Thoracic aorta (tissue), 2 donors: ENCODE measurements at regions not wholly inside any gene's neighbourhood (a gene's known extent, or its start where the extent isn't known, plus 50 kb on each side); places are given as distances from the start of the nearest gene placed in this dataset.

Experiments
- ATAC-seq: fragments of 150-250 bp; one replicate; pipeline ENCODE4 v1.8.0; 2017; ENCODE audit warnings: low read depth; ENCODE audit not compliant: insufficient number of reproducible peaks, low FRiP score
- DNase-seq: peaks from one replicate; pipeline ENCODE4 v3.0.0-alpha.2; 2020; ENCODE audit warnings: low spot score
- H3K27ac ChIP-seq, 2 donors: fragments of 200-600 bp; sonication (generic); 1 replicate in 1 of 2; 2 replicates in 1 of 2; pipeline ENCODE4 v1.5.1; 2016; ENCODE audit warnings: mild to moderate bottlenecking in 2 of 2, moderate library complexity in 2 of 2
- H3K27me3 ChIP-seq: fragments of 200-600 bp; sonication (generic); replicated peaks from 2 replicates; pipeline ENCODE4 v1.6.0; 2016; ENCODE audit warnings: mild to moderate bottlenecking; ENCODE audit not compliant: insufficient read depth
- H3K36me3 ChIP-seq: fragments of 200-600 bp; sonication (generic); one replicate; pipeline ENCODE4 v1.5.1; 2016
- H3K4me1 ChIP-seq, 2 donors: fragments of 200-600 bp; sonication (generic); 1 replicate in 1 of 2; 2 replicates in 1 of 2; pipeline versions ENCODE4 v1.5.1 to v1.6.0; 2016; ENCODE audit warnings: low read depth in 2 of 2, mild to moderate bottlenecking in 1 of 2; ENCODE audit not compliant: control insufficient read depth in 1 of 2
- H3K4me3 ChIP-seq: fragments of 200-600 bp; sonication (generic); 2 replicates; pipeline ENCODE4 v1.5.1; 2016; ENCODE audit warnings: mild to moderate bottlenecking
- H3K9me3 ChIP-seq: fragments of 200-600 bp; sonication (generic); 2 replicates; pipeline ENCODE4 v1.5.1; 2016
- TF ChIP-seq, protein P1 (sequence below): fragments of 200-600 bp; sonication (generic); IDR thresholded peaks from one replicate; pipeline ENCODE4 v1.5.1; 2019; ENCODE audit warnings: antibody characterized with exemption

DNA sequence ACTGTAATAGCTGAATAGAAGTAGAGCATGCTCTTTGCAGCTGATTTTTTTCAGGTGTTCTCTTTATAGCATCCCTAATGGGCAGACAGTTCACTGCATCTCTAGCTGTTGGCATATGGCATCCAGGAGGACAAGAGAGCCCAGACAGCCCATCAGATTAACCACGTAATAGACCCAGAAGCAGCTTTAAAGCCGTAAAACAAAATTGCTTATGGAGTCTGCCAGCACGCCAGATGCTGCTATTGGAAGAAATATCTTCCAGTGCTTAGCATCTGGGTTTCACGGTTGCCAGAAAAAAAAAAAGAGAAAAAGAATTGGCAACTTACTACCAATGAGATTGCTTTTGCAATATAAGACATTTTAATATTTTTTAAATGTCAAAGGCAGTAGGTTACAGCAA lies 869.4 kb upstream of the NUDT12 start:
- ATAC-seq = no peak
- Histone ChIP-seq H3K36me3 (no peaks in the 10 kb centered on the region), H3K27me3 (no peaks in the 10 kb centered on the region), H3K4me1 (no peaks in the 10 kb centered on the region), H3K4me3 (no peak overlapping the region), H3K27ac (no peak overlapping the region), H3K9me3 (no peaks in the 10 kb centered on the region)
- TF ChIP-seq, protein P1, sequence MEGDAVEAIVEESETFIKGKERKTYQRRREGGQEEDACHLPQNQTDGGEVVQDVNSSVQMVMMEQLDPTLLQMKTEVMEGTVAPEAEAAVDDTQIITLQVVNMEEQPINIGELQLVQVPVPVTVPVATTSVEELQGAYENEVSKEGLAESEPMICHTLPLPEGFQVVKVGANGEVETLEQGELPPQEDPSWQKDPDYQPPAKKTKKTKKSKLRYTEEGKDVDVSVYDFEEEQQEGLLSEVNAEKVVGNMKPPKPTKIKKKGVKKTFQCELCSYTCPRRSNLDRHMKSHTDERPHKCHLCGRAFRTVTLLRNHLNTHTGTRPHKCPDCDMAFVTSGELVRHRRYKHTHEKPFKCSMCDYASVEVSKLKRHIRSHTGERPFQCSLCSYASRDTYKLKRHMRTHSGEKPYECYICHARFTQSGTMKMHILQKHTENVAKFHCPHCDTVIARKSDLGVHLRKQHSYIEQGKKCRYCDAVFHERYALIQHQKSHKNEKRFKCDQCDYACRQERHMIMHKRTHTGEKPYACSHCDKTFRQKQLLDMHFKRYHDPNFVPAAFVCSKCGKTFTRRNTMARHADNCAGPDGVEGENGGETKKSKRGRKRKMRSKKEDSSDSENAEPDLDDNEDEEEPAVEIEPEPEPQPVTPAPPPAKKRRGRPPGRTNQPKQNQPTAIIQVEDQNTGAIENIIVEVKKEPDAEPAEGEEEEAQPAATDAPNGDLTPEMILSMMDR = no peak
- DNase-seq = no peak

DNA sequence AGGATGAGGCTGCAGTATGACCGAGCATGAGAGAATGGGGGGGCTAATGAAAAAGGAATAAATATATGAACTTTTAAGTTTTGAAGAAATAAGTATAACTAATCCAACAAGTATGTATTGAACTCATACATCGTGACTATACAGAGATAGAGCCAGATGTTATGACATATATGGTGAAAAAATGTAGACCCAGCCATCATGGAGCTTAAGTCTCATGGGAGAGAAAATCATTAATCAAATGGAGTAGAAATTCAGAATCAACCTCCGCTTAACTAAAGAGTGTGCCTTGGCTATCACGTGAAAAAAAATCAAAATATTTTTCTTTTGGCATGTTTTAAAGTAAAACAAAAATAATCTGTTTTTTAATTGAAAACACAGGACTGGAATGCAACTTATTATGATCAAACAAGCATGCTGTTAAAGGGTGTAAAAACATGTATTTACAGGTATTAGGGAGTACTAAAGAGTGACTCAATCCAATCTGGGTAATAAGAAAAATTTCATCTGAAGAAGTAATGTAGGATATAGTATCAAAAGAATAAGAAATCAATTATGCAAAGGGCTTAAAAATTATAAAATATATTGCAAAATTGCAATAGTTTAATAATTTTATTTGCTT lies 868.5 kb upstream of the NUDT12 start:
- TF ChIP-seq, protein P1 = no peak
- H3K27ac ChIP-seq = no peak overlapping the region
- H3K9me3 ChIP-seq = no peaks in the 10 kb centered on the region
- no peaks in the 10 kb centered on the region for H3K4me1 ChIP-seq
- no peak overlapping the region for H3K4me3 ChIP-seq
- DNase-seq = no peak
- no peaks in the 10 kb centered on the region for H3K36me3 ChIP-seq
- ATAC-seq = no peak
- H3K27me3 ChIP-seq = no peaks in the 10 kb centered on the region

DNA sequence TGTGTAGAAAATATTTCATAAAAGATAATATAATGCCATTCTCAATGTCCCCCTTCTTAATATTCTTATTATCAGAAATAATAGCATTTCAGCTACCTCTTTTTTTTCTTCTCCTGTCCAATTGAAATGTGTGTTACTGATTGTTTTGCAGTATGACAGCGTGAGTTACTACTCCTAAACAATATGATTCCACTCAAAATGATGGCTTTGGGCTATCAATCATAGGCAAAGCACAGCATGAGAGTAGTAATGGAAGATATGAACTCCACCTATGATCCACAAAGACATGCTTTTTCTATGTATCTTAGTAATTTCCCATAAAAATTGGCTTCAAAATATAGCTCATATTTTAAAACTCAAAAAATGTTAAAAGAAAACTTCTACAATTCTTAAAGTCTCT lies 867.3 kb upstream of the NUDT12 start:
- no peaks in the 10 kb centered on the region for H3K27me3 ChIP-seq
- TF ChIP-seq, protein P1 = no peak
- no peak for ATAC-seq

DNA sequence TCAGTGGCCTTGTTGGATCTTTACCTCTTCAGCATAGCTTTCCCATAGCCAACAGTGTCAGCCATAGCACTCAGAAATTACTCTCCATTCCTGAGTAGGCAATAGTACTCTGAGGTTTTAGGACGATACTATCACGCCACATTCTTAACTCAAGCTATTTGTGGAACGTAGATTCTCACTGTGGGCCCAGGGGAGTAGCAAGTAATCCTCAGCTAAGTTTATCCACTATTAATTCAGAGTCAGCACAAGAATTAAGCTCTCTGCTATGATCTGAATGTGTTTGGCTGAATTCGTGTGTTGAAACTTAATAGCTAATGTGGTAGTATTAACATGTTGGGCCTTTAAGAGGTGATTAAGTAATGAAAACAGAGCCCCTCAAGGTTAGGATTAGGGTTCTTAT lies 858.8 kb upstream of the NUDT12 start:
- Histone ChIP-seq H3K27me3 (no peaks in the 10 kb centered on the region), H3K4me1 (no peaks in the 10 kb centered on the region), H3K9me3 (no peaks in the 10 kb centered on the region), H3K27ac (no peak overlapping the region), H3K36me3 (no peaks in the 10 kb centered on the region), H3K4me3 (no peak overlapping the region)
- TF ChIP-seq, protein P1 = no peak
- no peak for ATAC-seq
- DNase-seq = no peak

More for the DNA sequence above, 867.3 kb upstream of the NUDT12 start:
- DNase-seq = no peak
- Histone ChIP-seq H3K9me3 (no peaks in the 10 kb centered on the region), H3K27ac (no peak overlapping the region), H3K4me3 (no peak overlapping the region), H3K36me3 (no peaks in the 10 kb centered on the region), H3K4me1 (no peaks in the 10 kb centered on the region)

DNA sequence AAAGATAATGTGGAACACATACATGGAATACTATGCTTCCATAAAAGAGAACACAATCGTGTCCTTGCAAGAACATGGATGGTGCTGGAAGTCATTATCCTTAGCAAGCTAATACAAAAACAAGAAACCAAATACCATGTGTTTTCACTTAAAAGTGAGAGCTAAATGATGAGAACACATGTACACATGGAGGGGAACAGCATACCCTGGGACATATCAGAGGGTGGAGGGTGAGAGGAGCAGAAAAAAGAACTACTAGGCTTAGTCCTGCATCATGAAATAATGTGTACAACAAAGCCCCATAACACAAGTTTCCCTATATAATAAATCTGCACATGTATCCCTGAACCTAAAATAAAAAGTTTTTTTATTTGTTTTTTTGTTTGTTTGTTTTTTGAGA lies 855.5 kb upstream of the NUDT12 start:
- Histone ChIP-seq H3K4me1 (no peaks in the 10 kb centered on the region), H3K36me3 (no peaks in the 10 kb centered on the region), H3K27me3 (no peaks in the 10 kb centered on the region), H3K9me3 (no peaks in the 10 kb centered on the region), H3K27ac (no peak overlapping the region), H3K4me3 (no peak overlapping the region)
- no peak for DNase-seq
- no peak for ATAC-seq
- TF ChIP-seq, protein P1 = no peak
